ENCODE measurements at regions not wholly inside any gene's neighbourhood (a gene's known extent, or its start where the extent isn't known, plus 50 kb on each side); places are given as distances from the start of the nearest gene placed in this dataset.

DNA sequence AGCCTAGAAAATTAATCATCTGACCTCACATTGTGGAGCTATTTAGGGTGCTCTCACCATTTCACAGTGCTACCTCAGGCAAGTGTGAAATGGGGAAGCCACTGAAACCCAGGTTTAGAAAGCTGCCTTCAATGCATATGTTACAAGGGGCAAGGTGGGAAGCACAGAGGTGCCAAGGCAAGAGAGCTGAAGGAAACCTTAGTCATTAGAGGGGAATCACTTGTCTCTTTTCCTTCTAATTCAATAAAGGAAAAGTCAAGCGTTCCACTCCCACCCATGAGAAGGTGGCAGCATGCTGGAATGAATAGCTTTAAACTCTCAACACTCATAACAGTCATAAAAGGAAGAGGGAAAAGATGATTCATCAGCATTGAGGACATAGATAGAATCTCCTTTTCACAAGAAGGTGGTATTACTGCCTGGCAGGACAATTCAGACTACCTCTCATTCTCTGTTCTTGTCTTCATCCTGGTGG lies 251.9 kb upstream of the IRAK1BP1 start:
- TF ChIP-seq CTCF (IDR thresholded peaks at IDR 0.05): no peak
- no peak for DNase-seq (ENCODE audit: low spot score in 2 of 2)
- H3K4me3 ChIP-seq (ENCODE audit: low read depth, poor library complexity, severe bottlenecking): no peak overlapping the region
- intact Hi-C loops (cut with DNase I; ENCODE audit: low total_unique reads): no loop called here
- WGBS, 2 donors: 79 to 81% methylated on average over 1 of the region's 1 CpG

DNA sequence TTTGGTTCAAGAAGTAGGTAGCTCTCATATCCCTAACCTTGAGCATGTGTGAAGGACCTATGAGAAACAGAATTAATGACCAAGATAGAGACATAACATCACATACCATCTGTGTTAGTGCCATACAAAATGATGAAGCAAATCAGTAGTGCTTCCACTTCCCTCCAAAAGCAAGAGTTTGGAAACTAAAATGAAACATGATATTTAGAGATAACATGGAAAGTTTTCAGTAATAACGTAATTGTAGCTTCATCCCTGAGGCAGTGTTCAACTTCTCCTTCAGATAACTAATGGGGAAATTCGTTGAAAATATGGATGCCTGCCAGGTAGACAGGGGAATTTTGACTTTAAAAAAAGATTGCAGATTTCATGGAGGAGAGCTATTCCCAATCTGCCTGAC lies 248.4 kb upstream of the IRAK1BP1 start:
- no peak for TF ChIP-seq CTCF (IDR thresholded peaks at IDR 0.05)
- TF ChIP-seq POLR2A (IDR thresholded peaks at IDR 0.05): no peak
- DNase-seq (ENCODE audit: low spot score in 2 of 2): no peak
- intact Hi-C loops (cut with DNase I; ENCODE audit: low total_unique reads): no loop called here
- H3K4me3 ChIP-seq (ENCODE audit: low read depth, poor library complexity, severe bottlenecking): no peak overlapping the region
- WGBS, 2 donors: 20 to 26% methylated on average over 2 of the region's 2 CpGs

DNA sequence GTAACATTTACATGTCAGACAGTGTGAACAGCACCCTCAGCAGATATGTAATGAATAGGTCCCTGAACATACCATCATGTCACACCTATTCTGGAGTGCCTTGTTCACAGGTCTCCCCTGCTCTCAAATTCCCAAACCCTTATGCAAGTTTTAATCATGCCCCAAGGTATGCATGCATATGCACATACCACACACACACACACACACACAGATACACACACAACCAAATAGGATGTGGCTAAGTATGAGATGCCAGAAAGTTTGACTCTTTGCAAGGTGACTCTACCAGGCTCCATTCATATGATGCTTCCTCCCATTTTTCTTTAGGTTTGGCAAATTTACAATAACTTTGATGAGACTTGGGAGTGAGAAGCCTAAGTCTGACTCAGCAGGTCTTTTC lies 243.8 kb upstream of the IRAK1BP1 start:
- DNase-seq (ENCODE audit: low spot score in 2 of 2): no peak
- intact Hi-C loops (cut with DNase I; ENCODE audit: low total_unique reads): no loop called here
- no peak overlapping the region for H3K4me3 ChIP-seq (ENCODE audit: low read depth, poor library complexity, severe bottlenecking)
- TF ChIP-seq POLR2A (IDR thresholded peaks at IDR 0.05): no peak
- TF ChIP-seq CTCF (IDR thresholded peaks at IDR 0.05): no peak

- DNase-seq (ENCODE audit: low spot score in 2 of 2): no peak
- WGBS, 2 donors: 24 to 42% methylated on average over 26 to 27 of the region's 27 CpGs
- TF ChIP-seq CTCF (IDR thresholded peaks at IDR 0.05) (no peak), POLR2A (IDR thresholded peaks at IDR 0.05) (no peak)
- no peak overlapping the region for H3K4me3 ChIP-seq (ENCODE audit: low read depth, poor library complexity, severe bottlenecking)
- intact Hi-C loops (cut with DNase I; ENCODE audit: low total_unique reads): no loop called here
Measured at GRCh38 chr6:78629154-78629721, 238.1 kb upstream of the IRAK1BP1 start.

DNA sequence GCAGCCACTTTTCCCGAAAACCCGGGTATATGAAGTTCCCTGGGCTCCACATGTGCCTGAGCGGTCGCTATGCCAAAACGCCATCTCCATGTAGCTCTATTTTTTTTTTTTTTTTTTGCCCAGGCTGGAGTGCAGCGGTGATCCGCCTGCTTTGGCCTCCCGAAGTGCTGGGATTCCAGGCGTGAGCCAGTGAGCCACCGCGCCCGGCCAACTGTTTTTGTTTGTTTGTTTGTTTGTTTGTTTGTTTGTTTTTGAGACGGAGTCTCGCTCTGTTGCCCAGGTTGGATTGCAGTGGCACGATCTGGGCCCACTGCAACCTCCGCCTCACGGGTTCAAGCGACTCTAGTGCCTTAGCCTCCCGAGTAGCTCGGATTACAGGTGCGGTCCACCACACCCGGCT lies 237.5 kb upstream of the IRAK1BP1 start:
- no peak for DNase-seq (ENCODE audit: low spot score in 2 of 2)
- intact Hi-C loops (cut with DNase I; ENCODE audit: low total_unique reads): no loop called here

More for the DNA sequence above, 237.5 kb upstream of the IRAK1BP1 start:
- TF ChIP-seq CTCF (IDR thresholded peaks at IDR 0.05): no peak
- no peak for TF ChIP-seq POLR2A (IDR thresholded peaks at IDR 0.05)
- WGBS, 2 donors: 89 to 91% methylated on average over 22 of the region's 22 CpGs
- no peak overlapping the region for H3K4me3 ChIP-seq (ENCODE audit: low read depth, poor library complexity, severe bottlenecking)
